Gastrocnemius medialis (tissue), 4 donors: ENCODE measurements at regions not wholly inside any gene's neighbourhood (a gene's known extent, or its start where the extent isn't known, plus 50 kb on each side); places are given as distances from the start of the nearest gene placed in this dataset.
"Not testable (repeated sequence)": the region's sequence is repeated elsewhere in the genome, so short reads cannot be mapped to it uniquely, and the experiment has no call there.

Experiments used
- ATAC-seq, 2 donors: fragments of 150-250 bp; one replicate each; pipeline ENCODE4 v1.9.1; 2016
- DNase-seq, 2 donors: peaks; one replicate each; pipeline ENCODE4 v3.0.0-alpha.2; 2019
- H3K27ac ChIP-seq, 4 donors: fragments of 200-600 bp; sonication (generic); 1 replicate in 1 of 4; 2 replicates in 3 of 4; pipeline ENCODE4 v1.5.1; 2016 to 2018; ENCODE audit warnings: mild to moderate bottlenecking in 2 of 4, moderate library complexity in 1 of 4
- H3K27me3 ChIP-seq, 3 donors: fragments of 200-600 bp; sonication (generic) in 2 of 3; 1 replicate in 1 of 3; 2 replicates in 2 of 3; pipeline versions ENCODE4 v1.5.1 to v1.6.0; 2016 to 2019; ENCODE audit warnings: mild to moderate bottlenecking in 1 of 3, moderate library complexity in 1 of 3
- H3K36me3 ChIP-seq, 2 donors: fragments of 200-600 bp; sonication (generic) in 1 of 2; one replicate each; pipeline ENCODE4 v1.5.1; 2017 to 2018
- H3K4me1 ChIP-seq, 2 donors: fragments of 200-600 bp; sonication (generic) in 1 of 2; one replicate each; pipeline ENCODE4 v1.5.1; 2016 to 2017; ENCODE audit warnings: mild to moderate bottlenecking in 2 of 2
- H3K4me3 ChIP-seq, 4 donors: fragments of 200-600 bp; sonication (generic) in 3 of 4; 1 replicate in 1 of 4; 2 replicates in 3 of 4; pipeline ENCODE4 v1.5.1; 2016 to 2019; ENCODE audit warnings: mild to moderate bottlenecking in 2 of 4
- H3K9me3 ChIP-seq, 3 donors: fragments of 200-600 bp; sonication (generic) in 2 of 3; 1 replicate in 1 of 3; 2 replicates in 2 of 3; pipeline ENCODE4 v1.5.1; 2016 to 2019
- CTCF ChIP-seq, 5 experiments: fragments of 450-650 bp in 3 of 5; fragments of 200-600 bp in 2 of 5; sonication (generic) in 2 of 5; IDR thresholded peaks in 4 of 5; conservative IDR thresholded peaks in 1 of 5; 1 replicate in 4 of 5; 2 replicates in 1 of 5; pipeline ENCODE4 v1.5.1; 2016 to 2019; ENCODE audit warnings: antibody characterized with exemption in 5 of 5, mild to moderate bottlenecking in 3 of 5, moderate library complexity in 3 of 5
- POLR2A ChIP-seq, 2 donors: fragments of 450-650 bp; IDR thresholded peaks; one replicate each; pipeline ENCODE4 v1.6.1; 2017; ENCODE audit warnings: antibody characterized with exemption in 2 of 2, mild to moderate bottlenecking in 2 of 2, moderate library complexity in 2 of 2
- in situ Hi-C, 4 donors: fragments of 200-750 bp; cut with MboI; loops; one replicate each; pipeline versions ENCODE4 v1.15.0 to v1.8.0; 2017; ENCODE audit warnings: low sequenced_read_pairs in 4 of 4
- intact Hi-C: fragments of 100-400 bp; cut with DNase I; formaldehyde crosslinking; loops from one replicate; pipeline ENCODE4 v1.15.1; 2023; ENCODE audit warnings: low total_unique reads

- Histone ChIP-seq H3K27me3 (peaks cover 0 to 3% (median 0%) of the 10 kb centered on the region in 3 donors), H3K4me1 (no peaks in the 10 kb centered on the region), H3K36me3 (no peaks in the 10 kb centered on the region), H3K27ac (no peak overlapping the region), H3K9me3 (no peaks in the 10 kb centered on the region), H3K4me3 (no peak overlapping the region)
- intact Hi-C loops (no loop called here), in situ Hi-C loops (loop anchor here in 1 of 4 donors (25.0 kb wide), 1 partner anchor 87 kb away; no protein-coding TSS in a partner anchor)
- ATAC-seq, result no peak
- TF ChIP-seq POLR2A (IDR thresholded peaks at IDR 0.05), result no peak
- no peak for TF ChIP-seq CTCF (IDR thresholded peaks at IDR 0.05 in 4 of 5, conservative IDR thresholded peaks at IDR 0.05 in 1 of 5)
- no peak for DNase-seq
Measured at GRCh38 chr22:48499456-48500425, 1327.9 kb downstream of the BRD1 start.

GRCh38 chr22:48498526-48499331, 1328.9 kb downstream of the BRD1 start:
- TF ChIP-seq CTCF (IDR thresholded peaks at IDR 0.05 in 4 of 5, conservative IDR thresholded peaks at IDR 0.05 in 1 of 5) (no peak), POLR2A (IDR thresholded peaks at IDR 0.05) (no peak)
- Histone ChIP-seq H3K36me3 (no peaks in the 10 kb centered on the region), H3K27me3 (peaks cover 0 to 3% (median 0%) of the 10 kb centered on the region in 3 donors), H3K4me3 (no peak overlapping the region), H3K9me3 (no peaks in the 10 kb centered on the region), H3K27ac (no peak overlapping the region), H3K4me1 (no peaks in the 10 kb centered on the region)
- intact Hi-C loops (no loop called here), in situ Hi-C loops (no loop called here)
- DNase-seq, result no peak
- ATAC-seq, result no peak

GRCh38 chr22:48497743-48498520, 1329.7 kb downstream of the BRD1 start:
- ATAC-seq, in situ Hi-C loops, H3K27me3 ChIP-seq, H3K36me3 ChIP-seq, H3K27ac ChIP-seq, DNase-seq, H3K4me1 ChIP-seq, intact Hi-C loops, H3K9me3 ChIP-seq, H3K4me3 ChIP-seq: not testable (repeated sequence)

GRCh38 chr22:48496987-48497650, 1330.6 kb downstream of the BRD1 start:
- intact Hi-C loops, result no loop called here
- Histone ChIP-seq H3K4me3 (no peak overlapping the region), H3K27me3 (peaks cover 0 to 8% (median 0%) of the 10 kb centered on the region in 3 donors), H3K9me3 (no peaks in the 10 kb centered on the region), H3K36me3 (no peaks in the 10 kb centered on the region), H3K27ac (no peak overlapping the region), H3K4me1 (no peaks in the 10 kb centered on the region)
- DNase-seq (no peak), ATAC-seq (no peak)
- in situ Hi-C loops, result no loop called here
- TF ChIP-seq POLR2A (IDR thresholded peaks at IDR 0.05) (no peak), CTCF (IDR thresholded peaks at IDR 0.05 in 4 of 5, conservative IDR thresholded peaks at IDR 0.05 in 1 of 5) (no peak)
